BJ (cell line): ENCODE measurements at regions not wholly inside any gene's neighbourhood (a gene's known extent, or its start where the extent isn't known, plus 50 kb on each side); places are given as distances from the start of the nearest gene placed in this dataset.

Experiments
- CTCF ChIA-PET: fragments of 350-600 bp; formaldehyde crosslinking; extraction: SDS; loops from one replicate; lab custom pipeline; 2021; ENCODE audit warnings: antibody characterized with exemption, inconsistent platforms; lab: Yijun Ruan, JAX
- POLR2A ChIA-PET: fragments of 300-600 bp; sonication (Branson Sonifier 250); formaldehyde crosslinking; extraction: SDS; loops from one replicate; lab custom pipeline; 2021; ENCODE audit warnings: antibody characterized with exemption; lab: Charles Lee
- DNase-seq: peaks from one replicate; pipeline ENCODE4 v3.0.0-alpha.2; 2011; ENCODE audit warnings: low read depth
- H3K27me3 ChIP-seq: 2 replicates; pipeline ENCODE4 v1.6.0; 2011; ENCODE audit warnings: low read length; ENCODE audit not compliant: control insufficient read depth, insufficient read depth
- H3K36me3 ChIP-seq: 2 replicates; pipeline ENCODE4 v1.5.1; 2011; ENCODE audit warnings: low read length; ENCODE audit not compliant: control insufficient read depth, insufficient read depth
- H3K4me3 ChIP-seq: 2 replicates; pipeline ENCODE4 v1.5.1; 2011; ENCODE audit warnings: low read depth, mild to moderate bottlenecking, control low read depth, low read length
- CTCF ChIP-seq: IDR thresholded peaks from 2 replicates; pipeline ENCODE4 v1.5.1; 2011; ENCODE audit warnings: low read depth, mild to moderate bottlenecking, control low read depth, inconsistent platforms, low read length, moderate library complexity; ENCODE audit not compliant: insufficient read depth

- ChIA-PET CTCF (no interaction called here), POLR2A (no interaction called here)
- Histone ChIP-seq H3K27me3 (no peaks in the 10 kb centered on the region), H3K4me3 (no peak overlapping the region), H3K36me3 (no peaks in the 10 kb centered on the region)
- DNase-seq, result no peak
- no peak for TF ChIP-seq CTCF
Observed at GRCh38 chr2:186269536-186269935, 216.5 kb upstream of the ZC3H15 start.

GRCh38 chr2:186273953-186274352, 212.1 kb upstream of the ZC3H15 start:
- TF ChIP-seq CTCF, result no peak
- DNase-seq, result no peak
- no peaks in the 10 kb centered on the region for H3K36me3 ChIP-seq
- ChIA-PET POLR2A (no interaction called here), CTCF (no interaction called here)
- no peak overlapping the region for H3K4me3 ChIP-seq
- no peaks in the 10 kb centered on the region for H3K27me3 ChIP-seq

- no peak for TF ChIP-seq CTCF
- CTCF ChIA-PET, result no interaction called here
- DNase-seq, result peak; percentile 28
- H3K27me3 ChIP-seq, result no peaks in the 10 kb centered on the region
- POLR2A ChIA-PET, result no interaction called here
- H3K4me3 ChIP-seq, result no peak overlapping the region
- no peaks in the 10 kb centered on the region for H3K36me3 ChIP-seq
Observed at GRCh38 chr2:186274936-186275575, 211.0 kb upstream of the ZC3H15 start.

GRCh38 chr2:186276909-186277308, 209.2 kb upstream of the ZC3H15 start:
- ChIA-PET CTCF (no interaction called here), POLR2A (no interaction called here)
- no peak for TF ChIP-seq CTCF
- Histone ChIP-seq H3K36me3 (no peaks in the 10 kb centered on the region), H3K27me3 (no peaks in the 10 kb centered on the region), H3K4me3 (no peak overlapping the region)
- no peak for DNase-seq

- no peak for TF ChIP-seq CTCF
- CTCF ChIA-PET, result no interaction called here
- Histone ChIP-seq H3K36me3 (no peaks in the 10 kb centered on the region), H3K4me3 (no peak overlapping the region), H3K27me3 (no peaks in the 10 kb centered on the region)
- no peak for DNase-seq
- POLR2A ChIA-PET, result no interaction called here
Observed at GRCh38 chr2:186281726-186282125, 204.3 kb upstream of the ZC3H15 start.
